ENCODE measurements at regions not wholly inside any gene's neighbourhood (a gene's known extent, or its start where the extent isn't known, plus 50 kb on each side); places are given as distances from the start of the nearest gene placed in this dataset.

- no peak for TF ChIP-seq CTCF (IDR thresholded peaks at IDR 0.05)
- TF ChIP-seq POLR2A (IDR thresholded peaks at IDR 0.05), result no peak
- no peak for TF ChIP-seq EP300 (IDR thresholded peaks at IDR 0.05)
These were observed 363.5 kb upstream of the KLHL29 start for GRCh38 chr2:23021311-23022120.

All from ovary (tissue), 3 donors.